Muscle layer of colon (tissue), 2 donors: ENCODE measurements at regions not wholly inside any gene's neighbourhood (a gene's known extent, or its start where the extent isn't known, plus 50 kb on each side); places are given as distances from the start of the nearest gene placed in this dataset.
"Not testable (repeated sequence)": the region's sequence is repeated elsewhere in the genome, so short reads cannot be mapped to it uniquely, and the experiment has no call there.

Experiments
- H3K27ac ChIP-seq: one replicate; pipeline ENCODE4 v1.7.0; 2013; ENCODE audit warnings: low read depth, mild to moderate bottlenecking, low read length, moderate library complexity
- H3K27me3 ChIP-seq, 2 donors: one replicate each; pipeline ENCODE4 v1.7.0; 2013; ENCODE audit warnings: low read length in 2 of 2, mild to moderate bottlenecking in 2 of 2; ENCODE audit not compliant: insufficient read depth in 2 of 2, control insufficient read depth in 1 of 2
- H3K36me3 ChIP-seq: one replicate; pipeline ENCODE4 v1.7.0; 2013; ENCODE audit warnings: mild to moderate bottlenecking, low read length; ENCODE audit not compliant: insufficient read depth
- H3K4me1 ChIP-seq: one replicate; pipeline ENCODE4 v1.7.0; 2013; ENCODE audit warnings: mild to moderate bottlenecking, low read length; ENCODE audit not compliant: insufficient read depth
- H3K4me3 ChIP-seq, 2 donors: one replicate each; pipeline ENCODE4 v1.7.0; 2013; ENCODE audit warnings: low read length in 2 of 2, low read depth in 1 of 2, mild to moderate bottlenecking in 1 of 2, moderate library complexity in 1 of 2
- H3K9ac ChIP-seq: one replicate; pipeline ENCODE4 v1.7.0; 2013; ENCODE audit warnings: low read length
- H3K9me3 ChIP-seq: one replicate; pipeline ENCODE4 v1.7.0; 2013; ENCODE audit warnings: mild to moderate bottlenecking, low read length
- donor health status: abdominal sarcoma.
- donor health status: Adenocarcinoma of cecum.

GRCh38 chr16:63458846-63459245 is 1422.6 kb upstream of the CDH8 start:
- H3K36me3 ChIP-seq = no peaks in the 10 kb centered on the region
- no peaks in the 10 kb centered on the region for H3K4me1 ChIP-seq
- no peak overlapping the region for H3K27ac ChIP-seq
- H3K9me3 ChIP-seq = no peaks in the 10 kb centered on the region
- H3K9ac ChIP-seq = no peak overlapping the region
- H3K27me3 ChIP-seq = no peaks in the 10 kb centered on the region
- no peak overlapping the region for H3K4me3 ChIP-seq

GRCh38 chr16:63457869-63458268 is 1421.6 kb upstream of the CDH8 start:
- no peak overlapping the region for H3K9ac ChIP-seq
- H3K36me3 ChIP-seq = no peaks in the 10 kb centered on the region
- H3K27ac ChIP-seq = no peak overlapping the region
- H3K9me3 ChIP-seq = no peaks in the 10 kb centered on the region
- no peak overlapping the region for H3K4me3 ChIP-seq
- H3K4me1 ChIP-seq = no peaks in the 10 kb centered on the region
- no peaks in the 10 kb centered on the region for H3K27me3 ChIP-seq

GRCh38 chr16:63453261-63453660 is 1417.0 kb upstream of the CDH8 start:
- Histone ChIP-seq H3K9ac (no peak overlapping the region), H3K36me3 (no peaks in the 10 kb centered on the region), H3K9me3 (no peaks in the 10 kb centered on the region)

GRCh38 chr16:63447121-63447520 is 1410.9 kb upstream of the CDH8 start:
- H3K4me1 ChIP-seq = no peaks in the 10 kb centered on the region
- no peak overlapping the region for H3K9ac ChIP-seq
- H3K9me3 ChIP-seq = no peaks in the 10 kb centered on the region

More at GRCh38 chr16:63453261-63453660, 1417.0 kb upstream of the CDH8 start:
- H3K27ac ChIP-seq = no peak overlapping the region
- H3K4me1 ChIP-seq = no peaks in the 10 kb centered on the region
- H3K4me3 ChIP-seq = no peak overlapping the region
- no peaks in the 10 kb centered on the region for H3K27me3 ChIP-seq

GRCh38 chr16:63442246-63442645 is 1406.0 kb upstream of the CDH8 start:
- Histone ChIP-seq H3K4me3 (no peak overlapping the region), H3K4me1 (no peaks in the 10 kb centered on the region), H3K27ac (no peak overlapping the region), H3K36me3 (no peaks in the 10 kb centered on the region), H3K27me3 (no peaks in the 10 kb centered on the region), H3K9ac (no peak overlapping the region), H3K9me3 (no peaks in the 10 kb centered on the region)

More at GRCh38 chr16:63447121-63447520, 1410.9 kb upstream of the CDH8 start:
- no peaks in the 10 kb centered on the region for H3K36me3 ChIP-seq
- no peak overlapping the region for H3K27ac ChIP-seq
- no peaks in the 10 kb centered on the region for H3K27me3 ChIP-seq
- no peak overlapping the region for H3K4me3 ChIP-seq

- H3K9ac ChIP-seq = no peak overlapping the region
- no peaks in the 10 kb centered on the region for H3K9me3 ChIP-seq
- no peaks in the 10 kb centered on the region for H3K27me3 ChIP-seq
- H3K36me3 ChIP-seq = no peaks in the 10 kb centered on the region
- no peak overlapping the region for H3K4me3 ChIP-seq
- H3K27ac ChIP-seq = no peak overlapping the region
- no peaks in the 10 kb centered on the region for H3K4me1 ChIP-seq
Observed at GRCh38 chr16:63426275-63426870, 1390.1 kb upstream of the CDH8 start.

GRCh38 chr16:63422715-63423114 is 1386.5 kb upstream of the CDH8 start:
- H3K4me3 ChIP-seq = no peak overlapping the region
- H3K27me3 ChIP-seq = no peaks in the 10 kb centered on the region
- H3K9ac ChIP-seq = no peak overlapping the region
- no peaks in the 10 kb centered on the region for H3K9me3 ChIP-seq
- H3K4me1 ChIP-seq = no peaks in the 10 kb centered on the region
- no peaks in the 10 kb centered on the region for H3K36me3 ChIP-seq
- no peak overlapping the region for H3K27ac ChIP-seq

- Histone ChIP-seq H3K4me1 (no peaks in the 10 kb centered on the region), H3K36me3 (no peaks in the 10 kb centered on the region), H3K9ac (no peak overlapping the region), H3K27ac (no peak overlapping the region), H3K27me3 (no peaks in the 10 kb centered on the region), H3K4me3 (no peak overlapping the region), H3K9me3 (no peaks in the 10 kb centered on the region)
Observed at GRCh38 chr16:63416712-63417111, 1380.5 kb upstream of the CDH8 start.

GRCh38 chr16:63415014-63415413 is 1378.8 kb upstream of the CDH8 start:
- Histone ChIP-seq H3K4me3 (no peak overlapping the region), H3K4me1 (no peaks in the 10 kb centered on the region), H3K27ac (no peak overlapping the region), H3K27me3 (no peaks in the 10 kb centered on the region), H3K9me3 (no peaks in the 10 kb centered on the region), H3K36me3 (no peaks in the 10 kb centered on the region), H3K9ac (no peak overlapping the region)

GRCh38 chr16:63410594-63410993 is 1374.4 kb upstream of the CDH8 start:
- no peaks in the 10 kb centered on the region for H3K27me3 ChIP-seq
- no peak overlapping the region for H3K27ac ChIP-seq
- no peaks in the 10 kb centered on the region for H3K4me1 ChIP-seq
- no peaks in the 10 kb centered on the region for H3K36me3 ChIP-seq
- no peak overlapping the region for H3K9ac ChIP-seq
- H3K4me3 ChIP-seq = no peak overlapping the region
- H3K9me3 ChIP-seq = no peaks in the 10 kb centered on the region

- H3K27me3 ChIP-seq = no peaks in the 10 kb centered on the region
- H3K9ac ChIP-seq = no peak overlapping the region
- no peak overlapping the region for H3K4me3 ChIP-seq
- no peaks in the 10 kb centered on the region for H3K9me3 ChIP-seq
- no peak overlapping the region for H3K27ac ChIP-seq
- no peaks in the 10 kb centered on the region for H3K36me3 ChIP-seq
- H3K4me1 ChIP-seq = no peaks in the 10 kb centered on the region
Observed at GRCh38 chr16:63403792-63404191, 1367.6 kb upstream of the CDH8 start.

- H3K9me3 ChIP-seq, H3K4me1 ChIP-seq, H3K27me3 ChIP-seq, H3K4me3 ChIP-seq, H3K36me3 ChIP-seq, H3K9ac ChIP-seq, H3K27ac ChIP-seq: not testable (repeated sequence)
Observed at GRCh38 chr16:63388277-63388676, 1352.0 kb upstream of the CDH8 start.
